ENCODE measurements at regions not wholly inside any gene's neighbourhood (a gene's known extent, or its start where the extent isn't known, plus 50 kb on each side); places are given as distances from the start of the nearest gene placed in this dataset.

DNA sequence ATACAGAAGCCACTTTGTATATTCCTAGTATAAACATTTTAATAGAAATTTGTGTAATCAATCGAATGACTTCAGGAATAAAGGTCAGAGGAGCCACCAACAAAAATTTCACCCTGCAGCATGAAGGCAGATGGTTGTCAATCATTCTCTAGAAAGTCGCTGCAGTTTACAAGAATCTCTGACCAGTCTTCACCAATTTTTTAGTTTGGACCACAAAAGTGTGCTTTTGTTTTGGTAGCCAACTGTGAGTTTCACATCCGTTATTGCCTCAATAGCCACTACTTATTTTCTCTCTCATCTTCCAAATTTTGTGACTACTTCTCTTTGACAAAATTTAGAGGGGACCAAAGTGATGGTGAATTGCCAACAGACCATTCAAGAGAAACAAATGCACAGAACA is 1155.6 kb downstream of the AMY1C start:
- TF ChIP-seq POLR2A (IDR thresholded peaks at IDR 0.05) (no peak), POLR2AphosphoS5 (IDR thresholded peaks at IDR 0.05) (no peak)
- TF ChIP-seq, protein P1, sequence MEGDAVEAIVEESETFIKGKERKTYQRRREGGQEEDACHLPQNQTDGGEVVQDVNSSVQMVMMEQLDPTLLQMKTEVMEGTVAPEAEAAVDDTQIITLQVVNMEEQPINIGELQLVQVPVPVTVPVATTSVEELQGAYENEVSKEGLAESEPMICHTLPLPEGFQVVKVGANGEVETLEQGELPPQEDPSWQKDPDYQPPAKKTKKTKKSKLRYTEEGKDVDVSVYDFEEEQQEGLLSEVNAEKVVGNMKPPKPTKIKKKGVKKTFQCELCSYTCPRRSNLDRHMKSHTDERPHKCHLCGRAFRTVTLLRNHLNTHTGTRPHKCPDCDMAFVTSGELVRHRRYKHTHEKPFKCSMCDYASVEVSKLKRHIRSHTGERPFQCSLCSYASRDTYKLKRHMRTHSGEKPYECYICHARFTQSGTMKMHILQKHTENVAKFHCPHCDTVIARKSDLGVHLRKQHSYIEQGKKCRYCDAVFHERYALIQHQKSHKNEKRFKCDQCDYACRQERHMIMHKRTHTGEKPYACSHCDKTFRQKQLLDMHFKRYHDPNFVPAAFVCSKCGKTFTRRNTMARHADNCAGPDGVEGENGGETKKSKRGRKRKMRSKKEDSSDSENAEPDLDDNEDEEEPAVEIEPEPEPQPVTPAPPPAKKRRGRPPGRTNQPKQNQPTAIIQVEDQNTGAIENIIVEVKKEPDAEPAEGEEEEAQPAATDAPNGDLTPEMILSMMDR (IDR thresholded peaks at IDR 0.05) = no peak
